DOHH2 (cell line): ENCODE measurements at regions not wholly inside any gene's neighbourhood (a gene's known extent, or its start where the extent isn't known, plus 50 kb on each side); places are given as distances from the start of the nearest gene placed in this dataset.

Source experiments
- CTCF ChIP-seq: fragments of 200-600 bp; sonication (generic); IDR thresholded peaks from one replicate; pipeline ENCODE4 v1.5.1; 2014; ENCODE audit warnings: antibody characterized with exemption, mild to moderate bottlenecking, low read depth, low read length; ENCODE audit not compliant: poor library complexity, severe bottlenecking
- EZH2phosphoT487 ChIP-seq: fragments of 200-600 bp; sonication (generic); IDR thresholded peaks from 2 replicates; pipeline ENCODE4 v1.6.1; 2017; ENCODE audit warnings: borderline replicate concordance, mild to moderate bottlenecking, antibody characterized with exemption, low read length, moderate library complexity, mixed read lengths

DNA sequence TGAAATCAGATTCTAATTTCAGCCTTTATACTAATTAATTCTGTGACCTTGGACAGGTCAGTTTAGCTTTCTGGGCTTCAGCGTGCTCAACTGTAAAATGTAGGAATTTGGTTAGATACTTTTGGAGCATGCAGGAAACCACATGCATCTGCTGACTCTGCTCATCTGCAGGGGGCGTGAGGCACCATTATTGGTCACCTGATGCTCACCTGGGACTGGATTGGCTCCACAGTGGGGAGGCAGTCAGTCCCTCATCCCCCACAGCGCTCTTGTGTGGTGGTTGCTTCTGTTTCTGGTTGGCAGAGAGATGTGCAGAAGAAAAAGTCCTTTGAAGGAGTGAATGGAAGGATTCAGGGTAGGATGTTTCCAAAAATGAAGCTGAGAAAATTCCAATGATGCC lies 150.9 kb upstream of the MTPN start:
- no peak for TF ChIP-seq CTCF
- no peak for TF ChIP-seq EZH2phosphoT487
